AG04450 (cell line): ENCODE measurements at regions not wholly inside any gene's neighbourhood (a gene's known extent, or its start where the extent isn't known, plus 50 kb on each side); places are given as distances from the start of the nearest gene placed in this dataset.
A peak's percentile ranks its signal among the peaks of the same experiment; 100 is the strongest.

ENCODE experiments used
- CTCF ChIA-PET: fragments of 300-600, 350-600 bp; formaldehyde crosslinking; extraction: SDS; loops from one replicate; lab custom pipeline; 2022; ENCODE audit warnings: antibody characterized with exemption, inconsistent platforms; lab: Charles Lee
- POLR2A ChIA-PET: fragments of 350-600 bp; formaldehyde crosslinking; extraction: SDS; loops from one replicate; lab custom pipeline; 2021; ENCODE audit warnings: antibody characterized with exemption, inconsistent platforms; lab: Yijun Ruan, JAX
- DNase-seq: peaks from one replicate; pipeline ENCODE4 v3.0.0-alpha.2; 2011; ENCODE audit warnings: low read depth, low spot score
- H3K27ac ChIP-seq: one replicate; pipeline ENCODE4 v1.5.1; 2012; ENCODE audit warnings: low read depth, low read length, control low read depth
- H3K27me3 ChIP-seq: one replicate; pipeline ENCODE4 v1.6.0; 2012; ENCODE audit warnings: low read length; ENCODE audit not compliant: control insufficient read depth, insufficient read depth
- H3K4me3 ChIP-seq: 2 replicates; pipeline ENCODE4 v1.5.1; 2011; ENCODE audit warnings: mild to moderate bottlenecking, low read depth, low read length, control low read depth
- H3K9me3 ChIP-seq: 2 replicates; pipeline ENCODE4 v1.5.1; 2012; ENCODE audit warnings: low read length; ENCODE audit not compliant: control insufficient read depth, insufficient read depth
- CTCF ChIP-seq: IDR thresholded peaks from 2 replicates; pipeline ENCODE4 v1.5.1; 2011; ENCODE audit warnings: low read depth, low read length, control low read depth, inconsistent platforms

- no peak for TF ChIP-seq CTCF
- CTCF ChIA-PET: no interaction called here
- no peaks in the 10 kb centered on the region for H3K27me3 ChIP-seq
- DNase-seq: no peak
- H3K9me3 ChIP-seq: no peaks in the 10 kb centered on the region
- POLR2A ChIA-PET: no interaction called here
- no peak overlapping the region for H3K27ac ChIP-seq
- H3K4me3 ChIP-seq: no peak overlapping the region
Measured at GRCh38 chr16:86831366-86831765, 253.0 kb downstream of the FOXL1 start.

GRCh38 chr16:86833136-86833535 is 254.8 kb downstream of the FOXL1 start:
- no peak for TF ChIP-seq CTCF
- Histone ChIP-seq H3K9me3 (no peaks in the 10 kb centered on the region), H3K27me3 (no peaks in the 10 kb centered on the region), H3K27ac (no peak overlapping the region), H3K4me3 (no peak overlapping the region)
- DNase-seq: no peak
- CTCF ChIA-PET: interaction anchor here (1.3 kb wide), 1 partner anchor 229 kb away, joined by 5 read pairs; no protein-coding TSS in a partner anchor
- POLR2A ChIA-PET: interaction anchor here (0.5 to 1.4 kb wide), 2 partner anchors 255 to 257 kb away, joined by 3 to 6 read pairs; partner anchors contain the start of gene FOXL1

- ChIA-PET POLR2A (no interaction called here), CTCF (interaction anchor here (0.6 kb wide), 1 partner anchor 22 kb away, joined by 3 read pairs; no protein-coding TSS in a partner anchor)
- Histone ChIP-seq H3K9me3 (peaks cover 3% of the 10 kb centered on the region; the same call in 1 of the 2 replicates), H3K27ac (no peak overlapping the region), H3K4me3 (no peak overlapping the region), H3K27me3 (no peaks in the 10 kb centered on the region)
- DNase-seq: peak; percentile 71
- TF ChIP-seq CTCF: peak; percentile 43
Measured at GRCh38 chr16:86834451-86835035, 256.2 kb downstream of the FOXL1 start.

GRCh38 chr16:86835982-86836381 is 257.6 kb downstream of the FOXL1 start:
- ChIA-PET POLR2A (no interaction called here), CTCF (interaction anchor here (0.6 kb wide), 1 partner anchor 269 kb away, joined by 3 read pairs; no protein-coding TSS in a partner anchor)
- peaks cover 3% of the 10 kb centered on the region; the same call in 1 of the 2 replicates for H3K9me3 ChIP-seq
- TF ChIP-seq CTCF: no peak
- no peaks in the 10 kb centered on the region for H3K27me3 ChIP-seq
- no peak overlapping the region for H3K27ac ChIP-seq
- DNase-seq: no peak
- no peak overlapping the region for H3K4me3 ChIP-seq

GRCh38 chr16:86836503-86837129 is 258.3 kb downstream of the FOXL1 start:
- CTCF ChIA-PET: interaction anchor here (0.6 to 1.4 kb wide), 3 partner anchors 226 to 449 kb away, joined by 3 to 4 read pairs (median 3); no protein-coding TSS in a partner anchor

More at GRCh38 chr16:86836503-86837129, 258.3 kb downstream of the FOXL1 start:
- TF ChIP-seq CTCF: 0 out of 2 replicates have a peak, but pooled peaks have one; percentile 8
- H3K4me3 ChIP-seq: no peak overlapping the region
- peak; percentile 59 for DNase-seq
- H3K27me3 ChIP-seq: no peaks in the 10 kb centered on the region
- peaks cover 3% of the 10 kb centered on the region; the same call in 1 of the 2 replicates for H3K9me3 ChIP-seq
- H3K27ac ChIP-seq: peak overlapping the region; percentile 39
- POLR2A ChIA-PET: no interaction called here
